Activated CD4-positive, alpha-beta T cell treated with anti-CD3 and anti-CD28 coated beads, Interleukin-2, amount 10 ng/mL, durations not matched to agents 24 days and 14 days (primary cell): ENCODE measurements at regions not wholly inside any gene's neighbourhood (a gene's known extent, or its start where the extent isn't known, plus 50 kb on each side); places are given as distances from the start of the nearest gene placed in this dataset.
"Not testable (repeated sequence)": the region's sequence is repeated elsewhere in the genome, so short reads cannot be mapped to it uniquely, and the experiment has no call there.

Experiments used
- DNase-seq: peaks from one replicate; pipeline ENCODE4 v3.0.0; 2022
- H3K27ac Mint-ChIP-seq: one replicate; pipeline ENCODE4 v1.8.0; 2022; ENCODE audit warnings: mild to moderate bottlenecking, mixed read lengths
- H3K27me3 Mint-ChIP-seq: one replicate; pipeline ENCODE4 v1.8.0; 2022; ENCODE audit warnings: mixed read lengths
- H3K36me3 Mint-ChIP-seq: one replicate; pipeline ENCODE4 v1.8.0; 2022; ENCODE audit warnings: low read depth, mild to moderate bottlenecking, mixed read lengths
- H3K4me1 Mint-ChIP-seq: one replicate; pipeline ENCODE4 v1.8.0; 2021; ENCODE audit warnings: mixed read lengths
- H3K4me3 Mint-ChIP-seq: one replicate; pipeline ENCODE4 v1.8.0; 2022; ENCODE audit warnings: mild to moderate bottlenecking, moderate library complexity, mixed read lengths
- H3K9me3 Mint-ChIP-seq: one replicate; pipeline ENCODE4 v1.8.0; 2021; ENCODE audit warnings: mixed read lengths
- intact Hi-C: fragments of 100-400 bp; cut with micrococcal nuclease; formaldehyde crosslinking; loops from one replicate; pipeline ENCODE4 v1.15.1; 2023

- Mint-ChIP-seq H3K27ac (no peak overlapping the region), H3K36me3 (no peaks in the 10 kb centered on the region), H3K9me3 (peaks cover 12% of the 10 kb centered on the region), H3K4me1 (no peaks in the 10 kb centered on the region), H3K27me3 (no peaks in the 10 kb centered on the region), H3K4me3 (no peak overlapping the region)
- DNase-seq: no peak
- intact Hi-C loops: no loop called here
These were observed 181.9 kb upstream of the VSTM2A start for GRCh38 chr7:54360075-54360840.

- DNase-seq: no peak
- no peaks in the 10 kb centered on the region for H3K4me1 Mint-ChIP-seq
- H3K27ac Mint-ChIP-seq: no peak overlapping the region
- intact Hi-C loops: no loop called here
- H3K36me3 Mint-ChIP-seq: no peaks in the 10 kb centered on the region
- no peak overlapping the region for H3K4me3 Mint-ChIP-seq
- no peaks in the 10 kb centered on the region for H3K27me3 Mint-ChIP-seq
- no peaks in the 10 kb centered on the region for H3K9me3 Mint-ChIP-seq
These were observed 151.6 kb upstream of the VSTM2A start for GRCh38 chr7:54390565-54390964.

- Mint-ChIP-seq H3K4me3 (no peak overlapping the region), H3K27me3 (no peaks in the 10 kb centered on the region), H3K36me3 (no peaks in the 10 kb centered on the region), H3K27ac (no peak overlapping the region), H3K4me1 (no peaks in the 10 kb centered on the region), H3K9me3 (no peaks in the 10 kb centered on the region)
- intact Hi-C loops: no loop called here
- DNase-seq: no peak
These were observed 149.2 kb upstream of the VSTM2A start for GRCh38 chr7:54392935-54393334.

- intact Hi-C loops: no loop called here
These were observed 147.3 kb upstream of the VSTM2A start for GRCh38 chr7:54394834-54395233.

GRCh38 chr7:54397836-54398612, 144.2 kb upstream of the VSTM2A start:
- no peaks in the 10 kb centered on the region for H3K9me3 Mint-ChIP-seq
- no peak overlapping the region for H3K27ac Mint-ChIP-seq
- H3K36me3 Mint-ChIP-seq: no peaks in the 10 kb centered on the region
- no peaks in the 10 kb centered on the region for H3K27me3 Mint-ChIP-seq
- H3K4me3 Mint-ChIP-seq: no peak overlapping the region
- intact Hi-C loops: no loop called here
- H3K4me1 Mint-ChIP-seq: no peaks in the 10 kb centered on the region
- peak; percentile 70 for DNase-seq

More at GRCh38 chr7:54394834-54395233, 147.3 kb upstream of the VSTM2A start:
- Mint-ChIP-seq H3K27me3 (no peaks in the 10 kb centered on the region), H3K36me3 (no peaks in the 10 kb centered on the region), H3K9me3 (no peaks in the 10 kb centered on the region), H3K4me1 (no peaks in the 10 kb centered on the region), H3K4me3 (no peak overlapping the region), H3K27ac (no peak overlapping the region)
- DNase-seq: peak; percentile 60

GRCh38 chr7:54398863-54399262, 143.3 kb upstream of the VSTM2A start:
- no peaks in the 10 kb centered on the region for H3K9me3 Mint-ChIP-seq
- H3K27ac Mint-ChIP-seq: no peak overlapping the region
- intact Hi-C loops: no loop called here
- no peaks in the 10 kb centered on the region for H3K36me3 Mint-ChIP-seq
- no peak overlapping the region for H3K4me3 Mint-ChIP-seq
- H3K4me1 Mint-ChIP-seq: no peaks in the 10 kb centered on the region
- no peak for DNase-seq
- no peaks in the 10 kb centered on the region for H3K27me3 Mint-ChIP-seq

GRCh38 chr7:54409917-54410316, 132.3 kb upstream of the VSTM2A start:
- DNase-seq: no peak
- H3K27me3 Mint-ChIP-seq: no peaks in the 10 kb centered on the region
- intact Hi-C loops: no loop called here
- H3K36me3 Mint-ChIP-seq: no peaks in the 10 kb centered on the region
- H3K9me3 Mint-ChIP-seq: peaks cover 24% of the 10 kb centered on the region
- no peaks in the 10 kb centered on the region for H3K4me1 Mint-ChIP-seq
- no peak overlapping the region for H3K4me3 Mint-ChIP-seq
- no peak overlapping the region for H3K27ac Mint-ChIP-seq

GRCh38 chr7:54416678-54417077, 125.5 kb upstream of the VSTM2A start:
- H3K36me3 Mint-ChIP-seq: no peaks in the 10 kb centered on the region
- H3K4me3 Mint-ChIP-seq: no peak overlapping the region
- intact Hi-C loops: no loop called here
- no peak for DNase-seq
- no peaks in the 10 kb centered on the region for H3K27me3 Mint-ChIP-seq
- peaks cover 3% of the 10 kb centered on the region for H3K9me3 Mint-ChIP-seq
- H3K27ac Mint-ChIP-seq: no peak overlapping the region
- no peaks in the 10 kb centered on the region for H3K4me1 Mint-ChIP-seq

- Mint-ChIP-seq H3K27me3 (no peaks in the 10 kb centered on the region), H3K4me1 (no peaks in the 10 kb centered on the region), H3K4me3 (no peak overlapping the region), H3K27ac (no peak overlapping the region), H3K36me3 (no peaks in the 10 kb centered on the region), H3K9me3 (peaks cover 3% of the 10 kb centered on the region)
- DNase-seq: no peak
- intact Hi-C loops: no loop called here
These were observed 123.0 kb upstream of the VSTM2A start for GRCh38 chr7:54419209-54419608.

GRCh38 chr7:54426406-54426805, 115.8 kb upstream of the VSTM2A start:
- H3K4me3 Mint-ChIP-seq: no peak overlapping the region
- H3K9me3 Mint-ChIP-seq: no peaks in the 10 kb centered on the region
- no peaks in the 10 kb centered on the region for H3K36me3 Mint-ChIP-seq
- DNase-seq: no peak
- H3K27me3 Mint-ChIP-seq: no peaks in the 10 kb centered on the region
- no peak overlapping the region for H3K27ac Mint-ChIP-seq
- intact Hi-C loops: no loop called here
- H3K4me1 Mint-ChIP-seq: no peaks in the 10 kb centered on the region

- no peak for DNase-seq
- H3K27ac Mint-ChIP-seq: no peak overlapping the region
- H3K9me3 Mint-ChIP-seq: no peaks in the 10 kb centered on the region
- no peaks in the 10 kb centered on the region for H3K4me1 Mint-ChIP-seq
- no peaks in the 10 kb centered on the region for H3K36me3 Mint-ChIP-seq
- H3K4me3 Mint-ChIP-seq: no peak overlapping the region
- intact Hi-C loops: no loop called here
- H3K27me3 Mint-ChIP-seq: no peaks in the 10 kb centered on the region
These were observed 113.1 kb upstream of the VSTM2A start for GRCh38 chr7:54429111-54429510.

- DNase-seq: no peak
- no peak overlapping the region for H3K27ac Mint-ChIP-seq
- intact Hi-C loops: no loop called here
- no peak overlapping the region for H3K4me3 Mint-ChIP-seq
- H3K36me3 Mint-ChIP-seq: no peaks in the 10 kb centered on the region
- no peaks in the 10 kb centered on the region for H3K27me3 Mint-ChIP-seq
- peaks cover 16% of the 10 kb centered on the region for H3K9me3 Mint-ChIP-seq
- no peaks in the 10 kb centered on the region for H3K4me1 Mint-ChIP-seq
These were observed 102.8 kb upstream of the VSTM2A start for GRCh38 chr7:54439391-54439790.

- H3K4me1 Mint-ChIP-seq, H3K36me3 Mint-ChIP-seq, H3K27me3 Mint-ChIP-seq, intact Hi-C loops, H3K27ac Mint-ChIP-seq, DNase-seq, H3K4me3 Mint-ChIP-seq: not testable (repeated sequence)
- peaks cover 11% of the 10 kb centered on the region for H3K9me3 Mint-ChIP-seq
These were observed 98.0 kb upstream of the VSTM2A start for GRCh38 chr7:54444046-54444686.

GRCh38 chr7:54453168-54453567, 89.0 kb upstream of the VSTM2A start:
- intact Hi-C loops, H3K36me3 Mint-ChIP-seq, H3K27me3 Mint-ChIP-seq, H3K4me3 Mint-ChIP-seq, H3K4me1 Mint-ChIP-seq, DNase-seq, H3K27ac Mint-ChIP-seq: not testable (repeated sequence)
- H3K9me3 Mint-ChIP-seq: peaks cover 17% of the 10 kb centered on the region
